Urothelium cell line (cell line): ENCODE measurements at regions not wholly inside any gene's neighbourhood (a gene's known extent, or its start where the extent isn't known, plus 50 kb on each side); places are given as distances from the start of the nearest gene placed in this dataset.

Experiments
- DNase-seq: peaks from one replicate; pipeline ENCODE4 v3.0.0; 2011; ENCODE audit warnings: low spot score, mixed read lengths
- FAIRE-seq: peaks from 2 replicates; lab custom pipeline; 2011; peaks lifted over from hg19 to GRCh38; lab: Jason Lieb, UNC

DNA sequence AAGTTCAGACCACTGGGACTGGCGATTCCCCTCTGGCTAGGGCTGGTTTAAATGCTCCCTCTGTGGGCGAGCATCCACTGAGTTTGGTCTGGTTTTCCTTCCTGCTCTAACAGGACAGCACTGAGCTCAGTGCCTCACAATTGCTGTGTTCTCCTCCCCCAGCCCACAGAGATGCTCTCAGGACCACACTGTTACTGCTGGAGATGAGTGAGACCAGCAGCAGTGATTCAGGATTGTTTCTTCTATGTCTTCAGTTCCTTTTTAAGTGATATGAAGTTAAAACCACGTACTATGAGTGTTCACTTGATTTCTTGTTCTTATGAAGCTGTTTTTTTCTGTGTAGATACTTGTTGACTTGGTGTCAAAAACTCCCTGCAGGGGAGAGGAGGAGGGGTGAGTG is 180.4 kb upstream of the COL8A1 start:
- FAIRE-seq: peak; percentile 32

DNA sequence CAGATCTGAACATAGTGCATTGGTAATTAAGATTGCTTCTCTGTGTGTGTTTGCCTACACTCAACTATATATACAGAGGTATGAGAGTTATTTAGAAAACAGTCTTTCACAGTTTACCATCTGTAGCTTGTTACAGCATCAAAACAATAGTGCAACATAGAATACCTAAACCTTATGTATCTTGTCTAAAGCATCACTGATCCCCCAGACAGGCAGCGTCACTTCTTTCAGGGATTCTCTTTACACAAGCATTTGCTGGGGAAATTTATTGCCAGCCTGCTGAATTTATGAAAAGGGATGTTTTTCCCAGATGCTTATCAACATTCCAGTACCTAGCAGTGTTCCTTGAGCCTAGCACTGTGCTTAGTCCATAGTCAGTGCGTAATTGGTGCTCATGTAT is 195.8 kb upstream of the COL8A1 start:
- FAIRE-seq: no peak
- no peak for DNase-seq

More for the DNA sequence above, 180.4 kb upstream of the COL8A1 start:
- no peak for DNase-seq

DNA sequence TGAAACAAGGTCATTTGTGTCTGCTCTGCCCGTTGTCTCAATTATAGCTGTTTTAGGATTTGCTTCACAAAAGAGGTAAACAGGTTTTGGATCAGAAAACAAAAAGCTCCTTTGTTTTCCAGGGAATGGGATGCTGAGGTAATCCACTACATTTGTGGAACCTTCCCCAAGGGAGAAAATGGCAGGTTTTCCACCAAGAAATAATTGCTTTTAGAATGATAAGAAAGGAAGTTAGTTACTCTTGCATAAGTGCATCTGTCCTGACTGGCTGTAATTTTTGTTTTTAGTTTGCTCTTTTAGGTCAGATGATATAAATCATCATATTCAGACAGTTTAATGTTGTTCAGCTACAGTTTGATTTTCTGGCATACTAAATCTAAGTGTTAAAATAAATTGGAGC is 198.5 kb upstream of the COL8A1 start:
- no peak for DNase-seq

DNA sequence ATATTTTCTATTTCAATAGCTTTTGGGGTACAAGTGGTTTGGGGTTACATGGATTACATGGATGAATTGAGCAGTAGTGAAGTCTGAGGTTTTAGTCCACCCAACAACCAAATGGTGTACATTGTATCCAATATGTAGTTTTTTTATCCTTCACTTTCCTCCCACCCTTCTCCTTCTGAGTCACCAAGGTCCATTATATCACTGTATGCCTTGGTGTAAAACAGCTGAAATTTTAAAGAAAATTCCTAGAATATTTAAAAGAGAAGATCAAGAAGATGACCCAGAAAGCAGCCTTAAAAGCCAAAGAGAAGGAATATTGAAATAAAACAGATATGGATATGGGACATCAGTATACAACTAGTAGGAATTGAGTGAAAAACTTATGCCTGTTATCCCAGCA is 204.2 kb upstream of the COL8A1 start:
- no peak for FAIRE-seq

More for the DNA sequence above, 198.5 kb upstream of the COL8A1 start:
- no peak for FAIRE-seq

DNA sequence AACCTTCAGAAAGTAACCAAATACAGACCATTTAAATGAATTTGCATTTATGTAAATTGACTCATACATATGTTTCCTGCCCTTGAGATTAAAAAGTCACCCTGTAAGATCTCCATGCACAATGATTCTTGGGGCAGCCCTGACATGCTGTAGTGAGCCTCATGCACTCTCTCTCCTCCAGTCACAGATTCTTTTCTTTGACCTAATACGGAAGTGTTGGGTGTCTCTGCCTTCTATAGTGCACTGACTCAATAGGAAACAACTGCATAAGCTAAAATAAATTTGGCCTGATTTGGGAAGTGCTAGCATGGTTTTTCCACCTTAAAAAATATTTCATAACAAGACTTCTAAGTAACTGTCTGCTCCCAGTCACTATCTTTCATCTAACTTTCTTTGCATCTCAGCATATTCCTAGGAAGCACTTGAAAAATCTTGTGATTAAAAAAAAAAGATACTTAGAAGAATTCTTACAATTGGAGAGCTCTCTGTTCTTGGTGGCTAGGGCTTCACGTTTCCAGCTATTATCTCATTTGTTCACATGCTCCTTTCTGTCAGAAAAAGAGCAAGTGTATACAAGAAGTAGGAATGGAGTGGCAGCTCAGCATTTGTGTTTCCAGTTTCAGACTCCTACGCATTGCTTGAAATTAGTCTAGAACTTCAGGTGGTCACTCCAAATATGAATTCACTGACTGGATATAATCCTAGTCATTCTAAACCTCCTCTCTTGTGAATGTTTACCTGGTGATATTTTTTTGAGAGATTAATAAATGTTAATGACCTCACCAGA is 207.9 kb upstream of the COL8A1 start:
- DNase-seq: no peak
- no peak for FAIRE-seq

More for the DNA sequence above, 204.2 kb upstream of the COL8A1 start:
- DNase-seq: no peak

DNA sequence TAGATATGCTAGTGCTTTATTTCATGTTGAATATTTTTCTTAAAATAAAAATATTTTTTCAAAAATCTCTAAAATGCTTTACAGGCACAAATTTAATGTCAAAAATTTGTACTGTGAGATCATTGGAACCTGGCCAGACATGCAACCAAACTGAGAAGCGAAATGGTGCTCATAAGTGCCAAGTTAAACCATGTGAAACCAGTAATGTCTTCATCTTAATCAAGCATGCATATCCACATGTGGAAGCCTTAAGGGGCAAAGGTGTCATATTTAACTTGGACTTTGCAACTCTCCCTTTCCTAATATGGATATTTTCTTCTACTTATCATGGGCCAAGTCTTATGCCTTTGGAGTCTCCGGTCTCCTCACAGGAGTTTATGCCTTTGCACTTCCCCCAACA is 208.9 kb upstream of the COL8A1 start:
- no peak for DNase-seq
- FAIRE-seq: no peak

DNA sequence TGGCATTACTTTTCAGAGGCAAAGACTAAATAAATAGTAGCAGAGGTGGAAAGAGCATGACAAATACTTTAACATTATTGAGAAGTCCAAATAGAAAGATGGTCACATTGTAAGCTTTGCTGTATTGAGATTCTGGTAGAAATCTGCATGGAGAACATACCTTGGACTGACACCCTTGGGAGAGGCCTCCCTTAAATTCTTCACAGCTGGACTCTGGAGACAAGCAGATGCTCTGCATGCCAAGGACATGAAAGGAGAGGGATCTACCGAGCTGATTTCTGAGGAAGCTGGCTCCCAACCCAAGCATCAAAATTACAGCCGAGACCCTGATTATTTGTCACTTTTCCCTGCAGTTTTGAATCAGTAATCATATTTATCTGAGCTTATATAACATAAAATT is 212.5 kb upstream of the COL8A1 start:
- no peak for FAIRE-seq
- DNase-seq: no peak

DNA sequence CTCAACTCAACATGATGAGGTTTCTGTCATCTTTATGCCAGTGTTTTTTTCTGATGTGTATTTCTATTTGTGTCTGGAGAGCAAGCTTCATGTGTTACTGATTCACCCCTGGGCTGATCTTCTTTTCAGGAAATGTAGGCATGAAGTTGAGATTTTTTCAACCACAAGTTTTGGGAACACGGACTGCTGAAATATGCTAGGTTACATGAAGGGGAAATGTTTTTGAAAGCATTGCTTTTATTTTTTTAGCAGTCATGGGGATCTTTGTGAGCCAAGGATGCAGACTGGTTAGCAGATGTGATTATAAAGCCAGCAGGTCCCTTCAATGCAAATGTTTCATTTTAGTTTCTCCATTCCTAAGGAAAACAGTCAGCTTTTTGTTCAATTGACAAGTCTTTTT is 219.3 kb upstream of the COL8A1 start:
- DNase-seq (no peak), FAIRE-seq (no peak)

DNA sequence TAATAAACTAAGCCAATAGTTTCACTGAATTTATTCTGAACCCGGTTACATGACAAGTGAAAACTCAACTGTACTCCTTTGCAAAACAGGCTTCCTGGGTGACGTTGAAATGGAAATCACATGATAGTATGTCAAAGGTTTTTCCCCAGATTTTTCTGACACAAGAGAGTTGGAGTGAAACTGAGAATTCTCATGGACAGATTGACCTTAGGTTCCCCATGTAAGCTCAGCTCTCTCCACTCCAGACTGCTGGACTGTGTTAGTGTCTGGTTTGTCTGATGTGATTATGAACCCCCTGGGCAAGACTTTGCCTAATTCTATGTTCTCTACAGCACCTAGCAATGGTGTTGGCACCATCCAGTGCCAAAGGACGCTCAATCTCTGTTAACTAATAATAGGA is 219.7 kb upstream of the COL8A1 start:
- DNase-seq (no peak), FAIRE-seq (no peak)

DNA sequence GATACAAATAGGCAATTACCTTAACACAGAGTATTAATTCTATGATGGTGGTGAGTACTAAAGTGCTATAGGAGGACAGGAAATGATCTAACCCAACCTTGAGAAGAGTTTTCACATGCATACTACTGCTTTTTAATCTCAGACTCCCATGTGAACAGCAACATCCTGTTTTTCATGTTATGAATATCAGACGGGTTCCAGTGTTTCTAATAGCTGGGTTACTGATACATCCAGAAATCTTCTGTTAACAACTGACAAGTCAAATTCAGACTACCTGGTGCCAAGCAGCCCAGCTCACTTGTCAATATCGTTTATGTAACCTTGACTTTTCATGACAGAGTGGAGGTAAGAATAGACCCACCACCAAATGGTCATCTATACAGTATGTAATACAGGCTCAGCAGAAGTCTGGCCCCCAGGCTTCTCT is 220.2 kb upstream of the COL8A1 start:
- DNase-seq: no peak
- no peak for FAIRE-seq

DNA sequence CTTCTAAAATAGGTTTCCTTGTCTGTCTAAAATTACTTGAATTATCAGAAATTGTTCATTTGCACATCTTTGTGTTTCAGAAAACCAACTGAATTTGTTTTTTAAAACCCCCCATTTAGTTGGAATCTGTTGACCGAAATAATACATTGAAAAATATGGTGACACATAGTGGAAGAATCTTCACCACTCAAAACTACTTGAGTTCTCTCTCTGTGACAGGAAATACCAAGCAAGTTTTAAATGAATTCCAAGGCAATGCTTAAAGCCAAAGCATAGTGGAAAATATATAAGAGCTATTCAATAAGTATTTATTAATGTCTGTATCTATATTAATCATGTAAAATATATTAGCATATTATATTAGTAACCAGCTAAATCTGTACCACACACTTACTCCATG is 224.9 kb upstream of the COL8A1 start:
- no peak for FAIRE-seq
- DNase-seq: no peak

DNA sequence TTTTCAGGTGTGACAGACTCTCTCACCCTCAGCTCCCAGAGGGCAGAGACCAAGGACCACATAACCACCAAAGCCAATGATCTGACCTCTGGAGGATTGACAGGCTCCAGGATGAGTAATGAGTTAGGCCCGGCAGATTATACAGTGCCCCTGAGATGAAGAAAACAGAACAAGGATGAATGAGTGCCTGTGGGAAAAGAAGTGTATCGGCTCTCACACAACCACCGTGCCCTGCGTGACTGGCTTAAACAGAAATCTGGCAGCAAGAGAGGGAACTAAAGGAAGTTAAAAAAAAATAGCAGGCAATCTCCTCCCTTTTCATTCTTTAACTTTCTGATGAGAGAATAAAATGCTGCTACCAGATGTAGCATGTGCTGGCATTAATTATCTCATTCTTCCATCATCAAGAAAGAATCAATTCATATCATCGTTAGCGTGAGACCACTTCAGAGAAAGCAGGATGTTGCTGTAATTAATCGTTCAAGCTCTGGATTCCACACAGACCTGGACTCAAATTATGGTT is 227.5 kb upstream of the COL8A1 start:
- FAIRE-seq (peak; percentile 58), DNase-seq (no peak)

DNA sequence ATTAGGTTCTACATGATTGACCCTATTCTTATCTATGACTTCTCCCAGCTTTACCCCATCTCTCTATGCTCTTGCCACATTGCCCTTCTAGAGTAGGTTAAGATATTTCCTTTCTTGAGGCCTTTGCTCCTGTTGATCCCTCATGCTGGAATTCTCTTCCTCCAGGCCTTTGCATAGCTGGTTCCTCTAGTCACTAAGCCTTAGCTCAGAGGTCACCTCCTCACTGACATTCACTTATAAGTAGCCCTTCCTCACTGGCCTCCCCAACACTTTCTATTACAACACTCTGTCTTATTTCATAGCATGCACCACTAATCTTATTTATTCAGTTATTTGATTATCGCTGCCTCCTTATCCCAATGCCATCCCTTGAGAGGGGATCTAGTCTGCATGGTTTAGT is 228.4 kb upstream of the COL8A1 start:
- DNase-seq: no peak
- FAIRE-seq: no peak

DNA sequence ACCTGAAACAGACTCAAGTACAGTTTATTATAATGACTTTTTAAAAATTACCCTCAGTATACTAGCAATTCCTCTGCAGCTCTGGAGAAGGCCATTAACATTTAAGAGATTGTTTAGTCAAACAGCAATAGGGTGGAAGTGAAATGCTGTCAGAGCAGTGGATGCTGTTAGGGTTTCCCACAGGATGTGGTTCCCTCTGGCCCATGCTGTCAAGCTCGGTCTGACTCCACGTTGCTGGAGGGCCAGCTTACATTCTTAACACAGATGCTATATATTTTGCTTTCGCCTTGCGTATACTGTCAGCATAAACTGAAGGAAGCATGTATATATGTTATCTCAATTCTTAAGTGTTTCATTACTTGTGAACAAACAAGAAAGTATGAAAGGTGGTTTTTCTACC is 231.1 kb upstream of the COL8A1 start:
- DNase-seq: no peak
- peak; percentile 87 for FAIRE-seq

DNA sequence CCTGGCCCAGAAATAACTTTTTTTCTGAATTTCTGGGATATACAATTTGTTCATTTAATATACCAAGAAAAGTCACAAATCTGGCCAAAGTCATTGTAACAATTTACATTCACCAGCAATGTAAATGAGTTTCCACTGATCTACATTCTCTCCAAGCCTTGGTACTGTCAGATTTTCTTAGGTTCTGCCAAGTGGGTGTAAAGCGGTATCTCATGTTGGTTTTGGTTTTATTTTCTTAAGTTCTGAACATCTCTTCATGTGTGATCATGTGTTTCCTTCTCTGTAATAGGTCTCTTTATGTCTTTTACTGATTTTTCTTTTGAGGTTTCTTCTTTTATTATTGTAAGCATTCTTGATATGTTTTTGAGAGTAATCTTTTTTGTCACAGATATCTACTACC is 235.6 kb upstream of the COL8A1 start:
- DNase-seq: no peak
- FAIRE-seq: no peak

DNA sequence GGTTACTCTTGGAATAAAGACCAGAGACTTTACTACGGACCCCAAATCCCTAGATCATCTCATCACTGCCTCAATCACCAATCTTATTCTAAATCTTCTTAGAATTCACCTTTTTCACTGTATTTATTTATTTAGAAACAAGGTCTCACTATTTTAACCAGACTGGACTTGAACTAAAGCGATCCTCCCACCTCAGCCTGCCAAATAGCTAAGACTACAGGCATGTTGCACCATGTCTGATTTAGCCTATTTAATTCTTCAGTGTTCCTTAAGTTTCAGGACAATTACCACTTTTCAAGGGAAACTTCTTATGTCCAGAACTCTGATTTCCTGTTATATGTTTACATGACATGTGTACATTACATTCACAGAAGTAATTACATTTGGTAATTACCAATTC is 238.0 kb upstream of the COL8A1 start:
- no peak for FAIRE-seq
- DNase-seq: no peak

DNA sequence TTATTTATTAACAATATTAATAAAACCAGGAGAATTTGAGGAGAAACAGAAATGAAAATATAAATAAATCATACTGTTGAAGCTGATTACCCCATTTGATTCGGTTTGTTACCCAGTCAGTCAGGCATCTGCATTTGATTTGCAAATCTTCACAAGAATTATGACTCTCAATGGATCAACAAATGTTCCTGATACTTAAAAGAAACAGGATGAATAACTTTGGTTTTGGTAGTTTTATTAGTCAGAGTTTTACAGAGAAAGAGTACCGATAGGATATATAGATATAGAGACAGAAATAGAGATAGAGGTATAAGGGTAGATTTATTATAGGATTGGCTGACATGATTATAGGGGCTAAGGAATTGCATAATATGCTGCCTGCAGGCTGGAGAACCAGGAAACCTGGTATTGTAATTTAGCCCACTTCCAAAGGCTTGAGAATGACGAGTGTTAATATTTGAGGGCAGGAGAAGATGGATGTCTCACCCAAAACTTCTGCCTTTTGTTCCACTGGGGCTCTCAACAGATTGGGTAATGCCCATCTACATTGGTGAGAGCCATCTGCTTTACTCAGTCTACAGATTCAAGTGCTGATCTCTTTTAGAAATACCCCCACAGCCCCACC is 241.6 kb upstream of the COL8A1 start:
- FAIRE-seq (no peak), DNase-seq (no peak)

DNA sequence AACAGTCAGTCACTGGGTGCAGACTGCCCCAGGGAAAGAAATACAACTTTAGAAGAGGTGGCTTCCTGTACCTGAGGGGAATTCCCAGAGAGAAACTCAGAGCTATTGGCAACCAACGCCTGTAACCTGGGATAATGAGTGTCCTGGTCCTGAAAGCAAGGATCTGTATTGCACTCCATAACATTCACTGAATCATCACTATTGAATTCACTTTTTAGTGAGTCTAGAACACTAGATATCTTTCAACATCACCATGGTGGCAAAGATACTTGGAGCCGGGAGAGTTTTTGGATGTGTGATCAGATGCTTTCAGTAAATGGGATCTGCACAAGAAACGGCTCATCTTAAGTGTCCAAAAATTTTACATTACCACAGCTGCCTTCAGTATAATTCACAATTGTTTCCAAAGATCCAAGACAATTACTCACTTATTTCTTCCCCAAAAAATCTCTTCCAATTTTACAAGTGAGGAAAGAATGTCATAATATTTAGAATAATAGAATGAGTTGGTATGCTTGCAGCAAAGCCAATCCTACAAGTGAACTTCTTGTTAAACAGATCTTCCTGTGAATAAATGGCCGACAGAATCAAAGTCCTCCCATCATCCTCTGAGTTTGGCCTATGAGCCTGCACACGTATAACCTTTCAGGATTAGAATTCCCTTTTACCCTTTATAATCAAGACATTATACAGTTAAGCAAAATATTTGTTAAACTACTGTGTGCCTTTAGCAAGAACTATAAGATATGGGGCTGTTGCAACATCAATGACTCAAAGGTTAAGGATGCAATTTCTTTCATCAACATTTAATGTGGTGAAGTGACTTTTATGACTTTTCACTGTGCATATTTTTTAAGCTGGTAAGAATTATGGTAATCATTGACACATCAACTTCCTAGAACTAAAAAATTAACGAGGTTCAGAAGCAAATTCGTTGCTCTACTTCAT is 243.3 kb upstream of the COL8A1 start:
- DNase-seq: peak; percentile 26
- FAIRE-seq: no peak

DNA sequence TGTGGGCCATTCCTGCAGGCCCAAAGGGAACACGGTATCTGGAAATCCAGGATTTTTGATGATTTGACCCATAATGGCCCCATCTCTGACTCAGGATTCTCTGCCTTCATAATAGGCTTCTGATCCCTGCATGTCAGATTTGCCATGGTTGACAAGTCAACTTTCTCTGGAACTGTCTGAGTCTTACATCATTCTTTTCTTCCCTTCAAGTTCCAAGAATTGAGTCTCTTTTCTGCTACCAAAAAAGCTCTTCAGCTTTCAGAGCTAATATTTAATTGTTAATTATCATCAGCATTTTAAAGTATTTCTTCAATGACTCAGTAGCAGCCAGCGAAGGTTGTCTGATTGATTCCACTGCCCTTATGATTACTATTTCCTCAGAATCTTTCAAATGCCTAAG is 244.4 kb upstream of the COL8A1 start:
- DNase-seq (no peak), FAIRE-seq (no peak)

DNA sequence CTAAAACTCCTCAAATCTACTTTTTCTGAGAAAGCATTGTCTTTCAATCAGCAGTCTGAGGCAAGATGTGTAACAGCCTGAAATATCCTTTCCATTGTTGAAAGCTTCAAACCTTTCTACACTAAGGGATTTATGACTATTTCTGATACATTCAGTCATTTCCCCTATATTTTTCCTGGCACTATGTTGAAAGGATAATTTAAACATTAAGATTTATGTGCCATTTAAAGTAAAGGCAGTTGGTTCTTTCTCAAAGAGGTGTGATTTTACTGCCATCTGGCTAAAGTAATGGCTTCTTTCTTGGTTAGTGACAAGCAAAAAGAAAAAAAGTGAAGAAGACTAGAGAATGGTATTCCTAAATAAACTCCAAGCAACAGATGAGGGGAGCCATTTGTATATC is 249.6 kb upstream of the COL8A1 start:
- DNase-seq (no peak), FAIRE-seq (no peak)

DNA sequence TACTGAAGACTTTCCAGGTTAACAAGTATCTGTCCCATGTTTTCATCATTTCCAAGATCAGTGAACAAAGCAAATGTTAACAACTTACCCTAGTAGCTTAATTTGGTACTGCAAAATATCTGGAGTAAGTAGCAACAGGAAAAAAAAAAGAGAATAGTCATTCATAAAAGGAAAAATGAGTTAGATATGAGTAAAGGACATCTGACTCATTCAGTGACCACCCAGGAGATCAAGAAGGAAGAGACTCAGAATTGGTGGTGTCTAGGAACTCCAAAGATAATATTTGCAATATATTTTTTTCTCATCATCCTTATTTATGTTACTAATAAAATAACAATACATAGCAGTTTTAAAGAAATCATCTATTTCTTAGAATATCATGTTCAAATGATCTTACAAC is 253.8 kb upstream of the COL8A1 start:
- FAIRE-seq: no peak
- no peak for DNase-seq
